ENCODE measurements at regions not wholly inside any gene's neighbourhood (a gene's known extent, or its start where the extent isn't known, plus 50 kb on each side); places are given as distances from the start of the nearest gene placed in this dataset.
"Not testable (repeated sequence)": the region's sequence is repeated elsewhere in the genome, so short reads cannot be mapped to it uniquely, and the experiment has no call there.

GRCh38 chr4:72767618-72768302, 198.7 kb upstream of the ADAMTS3 start:
- DNase-seq = no peak

- not testable (repeated sequence) for DNase-seq
These were observed 196.8 kb upstream of the ADAMTS3 start for GRCh38 chr4:72765788-72766187.

- no peak for DNase-seq
These were observed 192.5 kb upstream of the ADAMTS3 start for GRCh38 chr4:72761368-72762038.

- not testable (repeated sequence) for DNase-seq
These were observed 184.4 kb upstream of the ADAMTS3 start for GRCh38 chr4:72753414-72753813.

GRCh38 chr4:72744103-72744725, 175.2 kb upstream of the ADAMTS3 start:
- no peak for DNase-seq

GRCh38 chr4:72743078-72743477, 174.1 kb upstream of the ADAMTS3 start:
- DNase-seq = no peak

- DNase-seq = no peak
These were observed 146.3 kb upstream of the ADAMTS3 start for GRCh38 chr4:72715299-72715698.

GRCh38 chr4:72714482-72715279, 145.7 kb upstream of the ADAMTS3 start:
- no peak for DNase-seq

GRCh38 chr4:72712997-72713396, 144.0 kb upstream of the ADAMTS3 start:
- DNase-seq = no peak

- DNase-seq = no peak
These were observed 140.5 kb upstream of the ADAMTS3 start for GRCh38 chr4:72709475-72709874.

GRCh38 chr4:72706684-72707083, 137.7 kb upstream of the ADAMTS3 start:
- no peak for DNase-seq

GRCh38 chr4:72704925-72705640, 136.1 kb upstream of the ADAMTS3 start:
- not testable (repeated sequence) for DNase-seq

GRCh38 chr4:72702948-72703347, 133.9 kb upstream of the ADAMTS3 start:
- DNase-seq = no peak

GRCh38 chr4:72701987-72702819, 133.2 kb upstream of the ADAMTS3 start:
- no peak for DNase-seq

- no peak for DNase-seq
These were observed 121.8 kb upstream of the ADAMTS3 start for GRCh38 chr4:72690771-72691170.

GRCh38 chr4:72689923-72690322, 120.9 kb upstream of the ADAMTS3 start:
- DNase-seq = no peak

GRCh38 chr4:72686390-72686789, 117.4 kb upstream of the ADAMTS3 start:
- DNase-seq = not testable (repeated sequence)

- no peak for DNase-seq
These were observed 110.6 kb upstream of the ADAMTS3 start for GRCh38 chr4:72679666-72680065.

- DNase-seq = no peak
These were observed 108.9 kb upstream of the ADAMTS3 start for GRCh38 chr4:72677886-72678285.

- no peak for DNase-seq
These were observed 108.2 kb upstream of the ADAMTS3 start for GRCh38 chr4:72677265-72677664.

GRCh38 chr4:72671980-72672379, 103.0 kb upstream of the ADAMTS3 start:
- DNase-seq = no peak

- no peak for DNase-seq
These were observed 101.5 kb upstream of the ADAMTS3 start for GRCh38 chr4:72670521-72670920.

Measured in T1000 (cell line).